ENCODE measurements at regions not wholly inside any gene's neighbourhood (a gene's known extent, or its start where the extent isn't known, plus 50 kb on each side); places are given as distances from the start of the nearest gene placed in this dataset.

- no peak overlapping the region for H3K4me3 Mint-ChIP-seq
- H3K4me1 Mint-ChIP-seq, result peaks cover 28% of the 10 kb centered on the region
- H3K27ac Mint-ChIP-seq (ENCODE audit: unreplicated experiment), result no peak overlapping the region
- TF ChIP-seq CTCF (conservative IDR thresholded peaks at IDR 0.05), result no peak
- no peak for DNase-seq (ENCODE audit: low read depth, low spot score)
- peaks cover 4% of the 10 kb centered on the region for H3K27me3 Mint-ChIP-seq (ENCODE audit: low read depth)
- no peaks in the 10 kb centered on the region for H3K9me3 Mint-ChIP-seq
- H3K36me3 Mint-ChIP-seq (ENCODE audit: low read depth), result no peaks in the 10 kb centered on the region
Measured at GRCh38 chr1:228904222-228904621, 168.9 kb downstream of the RHOU start.

- Mint-ChIP-seq H3K4me1 (peaks cover 17% of the 10 kb centered on the region), H3K36me3 (ENCODE audit: low read depth) (no peaks in the 10 kb centered on the region), H3K27me3 (ENCODE audit: low read depth) (no peaks in the 10 kb centered on the region), H3K27ac (ENCODE audit: unreplicated experiment) (no peak overlapping the region), H3K9me3 (no peaks in the 10 kb centered on the region), H3K4me3 (no peak overlapping the region)
- DNase-seq (ENCODE audit: low read depth, low spot score), result no peak
- no peak for TF ChIP-seq CTCF (conservative IDR thresholded peaks at IDR 0.05)
Measured at GRCh38 chr1:228905701-228906101, 170.4 kb downstream of the RHOU start.

- peaks cover 18% of the 10 kb centered on the region for H3K4me1 Mint-ChIP-seq
- H3K4me3 Mint-ChIP-seq, result no peak overlapping the region
- no peak for DNase-seq (ENCODE audit: low read depth, low spot score)
- H3K36me3 Mint-ChIP-seq (ENCODE audit: low read depth), result no peaks in the 10 kb centered on the region
- no peaks in the 10 kb centered on the region for H3K27me3 Mint-ChIP-seq (ENCODE audit: low read depth)
- no peak for TF ChIP-seq CTCF (conservative IDR thresholded peaks at IDR 0.05)
- no peaks in the 10 kb centered on the region for H3K9me3 Mint-ChIP-seq
- peak overlapping the region; percentile 10 for H3K27ac Mint-ChIP-seq (ENCODE audit: unreplicated experiment)
Measured at GRCh38 chr1:228906223-228906860, 171.1 kb downstream of the RHOU start.

GRCh38 chr1:228911225-228912210 lies 176.2 kb downstream of the RHOU start:
- TF ChIP-seq CTCF (conservative IDR thresholded peaks at IDR 0.05), result no peak
- peak overlapping the region; percentile 29 for H3K4me3 Mint-ChIP-seq
- peak overlapping the region; percentile 75 for H3K27ac Mint-ChIP-seq (ENCODE audit: unreplicated experiment)
- peaks cover 2% of the 10 kb centered on the region for H3K36me3 Mint-ChIP-seq (ENCODE audit: low read depth)
- H3K4me1 Mint-ChIP-seq, result peaks cover 42% of the 10 kb centered on the region
- DNase-seq (ENCODE audit: low read depth, low spot score), result peak; percentile 7
- H3K27me3 Mint-ChIP-seq (ENCODE audit: low read depth), result no peaks in the 10 kb centered on the region
- H3K9me3 Mint-ChIP-seq, result peaks cover 2% of the 10 kb centered on the region

- peak; percentile 15 for DNase-seq (ENCODE audit: low read depth, low spot score)
- Mint-ChIP-seq H3K27ac (ENCODE audit: unreplicated experiment) (peak overlapping the region; percentile 58), H3K4me1 (peaks cover 64% of the 10 kb centered on the region)
Measured at GRCh38 chr1:228913626-228914414, 178.5 kb downstream of the RHOU start.

More at GRCh38 chr1:228913626-228914414, 178.5 kb downstream of the RHOU start:
- H3K4me3 Mint-ChIP-seq, result peak overlapping the region; percentile 42
- no peak for TF ChIP-seq CTCF (conservative IDR thresholded peaks at IDR 0.05)
- H3K27me3 Mint-ChIP-seq (ENCODE audit: low read depth), result no peaks in the 10 kb centered on the region
- H3K36me3 Mint-ChIP-seq (ENCODE audit: low read depth), result peaks cover 2% of the 10 kb centered on the region
- peaks cover 2% of the 10 kb centered on the region for H3K9me3 Mint-ChIP-seq

Data from neural crest cell (in vitro differentiated cells).